ENCODE measurements at regions not wholly inside any gene's neighbourhood (a gene's known extent, or its start where the extent isn't known, plus 50 kb on each side); places are given as distances from the start of the nearest gene placed in this dataset.
"Not testable (repeated sequence)": the region's sequence is repeated elsewhere in the genome, so short reads cannot be mapped to it uniquely, and the experiment has no call there.

- DNase-seq (ENCODE audit: low spot score): no peak
Observed at GRCh38 chr13:31517599-31517998, 221.7 kb upstream of the RXFP2 start.

- no peak for DNase-seq (ENCODE audit: low spot score)
Observed at GRCh38 chr13:31518645-31519044, 220.7 kb upstream of the RXFP2 start.

GRCh38 chr13:31521435-31521834 is 217.9 kb upstream of the RXFP2 start:
- no peak for DNase-seq (ENCODE audit: low spot score)

GRCh38 chr13:31522396-31522795 is 216.9 kb upstream of the RXFP2 start:
- DNase-seq (ENCODE audit: low spot score): no peak

- no peak for DNase-seq (ENCODE audit: low spot score)
Observed at GRCh38 chr13:31528176-31528575, 211.2 kb upstream of the RXFP2 start.

- DNase-seq (ENCODE audit: low spot score): no peak
Observed at GRCh38 chr13:31528758-31529157, 210.6 kb upstream of the RXFP2 start.

GRCh38 chr13:31530922-31531321 is 208.4 kb upstream of the RXFP2 start:
- DNase-seq (ENCODE audit: low spot score): no peak

- no peak for DNase-seq (ENCODE audit: low spot score)
Observed at GRCh38 chr13:31537052-31537451, 202.3 kb upstream of the RXFP2 start.

GRCh38 chr13:31538067-31539042 is 201.0 kb upstream of the RXFP2 start:
- DNase-seq (ENCODE audit: low spot score): no peak

GRCh38 chr13:31540281-31540680 is 199.0 kb upstream of the RXFP2 start:
- DNase-seq (ENCODE audit: low spot score): no peak

GRCh38 chr13:31543190-31543589 is 196.1 kb upstream of the RXFP2 start:
- DNase-seq (ENCODE audit: low spot score): no peak

- no peak for DNase-seq (ENCODE audit: low spot score)
Observed at GRCh38 chr13:31545616-31546015, 193.7 kb upstream of the RXFP2 start.

- DNase-seq (ENCODE audit: low spot score): no peak
Observed at GRCh38 chr13:31556376-31556775, 182.9 kb upstream of the RXFP2 start.

- DNase-seq (ENCODE audit: low spot score): not testable (repeated sequence)
Observed at GRCh38 chr13:31584221-31584620, 155.1 kb upstream of the RXFP2 start.

- DNase-seq (ENCODE audit: low spot score): no peak
Observed at GRCh38 chr13:31587698-31588266, 151.5 kb upstream of the RXFP2 start.

GRCh38 chr13:31588316-31588715 is 151.0 kb upstream of the RXFP2 start:
- no peak for DNase-seq (ENCODE audit: low spot score)

- no peak for DNase-seq (ENCODE audit: low spot score)
Observed at GRCh38 chr13:31588893-31589292, 150.4 kb upstream of the RXFP2 start.

- no peak for DNase-seq (ENCODE audit: low spot score)
Observed at GRCh38 chr13:31591642-31592233, 147.6 kb upstream of the RXFP2 start.

GRCh38 chr13:31594056-31594455 is 145.3 kb upstream of the RXFP2 start:
- no peak for DNase-seq (ENCODE audit: low spot score)

GRCh38 chr13:31595563-31595962 is 143.8 kb upstream of the RXFP2 start:
- DNase-seq (ENCODE audit: low spot score): no peak

GRCh38 chr13:31598990-31599389 is 140.3 kb upstream of the RXFP2 start:
- DNase-seq (ENCODE audit: low spot score): no peak

- no peak for DNase-seq (ENCODE audit: low spot score)
Observed at GRCh38 chr13:31605076-31605860, 134.1 kb upstream of the RXFP2 start.

Data from ecto neural progenitor cell (in vitro differentiated cells).